Neural progenitor cell (in vitro differentiated cells): ENCODE measurements at regions not wholly inside any gene's neighbourhood (a gene's known extent, or its start where the extent isn't known, plus 50 kb on each side); places are given as distances from the start of the nearest gene placed in this dataset.
A peak's percentile ranks its signal among the peaks of the same experiment; 100 is the strongest.

Experiments
- DNase-seq: peaks from one replicate; pipeline ENCODE4 v3.0.0-alpha.2; 2016; ENCODE audit warnings: low spot score
- H2AFZ ChIP-seq: fragments of 200-600 bp; sonication (generic); replicated peaks from 2 replicates; pipeline ENCODE4 v1.6.1; 2016; ENCODE audit warnings: antibody characterized with exemption
- H3F3A ChIP-seq: fragments of 200-600 bp; sonication (generic); 2 replicates; pipeline ENCODE4 v1.6.1; 2016; ENCODE audit warnings: antibody characterized with exemption, low read depth
- H3K27ac ChIP-seq: fragments of 200-600 bp; sonication (generic); 2 replicates; pipeline ENCODE4 v1.5.1; 2016; ENCODE audit warnings: mild to moderate bottlenecking
- H3K27me3 ChIP-seq: fragments of 200-600 bp; sonication (generic); 2 replicates; pipeline ENCODE4 v1.6.1; 2016; ENCODE audit warnings: mild to moderate bottlenecking, moderate library complexity
- H3K36me3 ChIP-seq: fragments of 200-600 bp; sonication (generic); 2 replicates; pipeline ENCODE4 v1.5.1; 2016
- H3K4me1 ChIP-seq: fragments of 200-600 bp; sonication (generic); 2 replicates; pipeline ENCODE4 v1.6.1; 2016; ENCODE audit warnings: mixed run types
- H3K4me2 ChIP-seq: fragments of 200-600 bp; sonication (generic); 2 replicates; pipeline ENCODE4 v1.6.1; 2016
- H3K4me3 ChIP-seq: fragments of 200-600 bp; sonication (generic); 2 replicates; pipeline ENCODE4 v1.5.1; 2016
- H3K79me2 ChIP-seq: fragments of 200-600 bp; sonication (generic); 2 replicates; pipeline ENCODE4 v1.6.1; 2016; ENCODE audit warnings: low read depth
- H3K9ac ChIP-seq: fragments of 200-600 bp; sonication (generic); 2 replicates; pipeline ENCODE4 v1.6.1; 2016
- H3K9me3 ChIP-seq: fragments of 200-600 bp; sonication (generic); 2 replicates; pipeline ENCODE4 v1.5.1; 2016; ENCODE audit warnings: low read depth
- H4K20me1 ChIP-seq: fragments of 200-600 bp; sonication (generic); 2 replicates; pipeline ENCODE4 v1.6.1; 2016; ENCODE audit warnings: low read depth
- H3K27ac Mint-ChIP-seq: 3 replicates; pipeline ENCODE4 v1.8.0; 2021; ENCODE audit warnings: mixed read lengths
- H3K27me3 Mint-ChIP-seq: 2 replicates; pipeline ENCODE4 v1.8.0; 2022; ENCODE audit warnings: low read depth, mild to moderate bottlenecking, inconsistent platforms, moderate library complexity, mixed read lengths; ENCODE audit not compliant: insufficient read depth
- H3K36me3 Mint-ChIP-seq: 3 replicates; pipeline ENCODE4 v1.8.0; 2021; ENCODE audit warnings: mixed read lengths
- H3K4me1 Mint-ChIP-seq: 3 replicates; pipeline ENCODE4 v1.8.0; 2021; ENCODE audit warnings: mixed read lengths
- H3K4me3 Mint-ChIP-seq: 3 replicates; pipeline ENCODE4 v1.8.0; 2021; ENCODE audit warnings: mild to moderate bottlenecking, moderate library complexity, mixed read lengths
- H3K9me3 Mint-ChIP-seq: 3 replicates; pipeline ENCODE4 v1.8.0; 2020; ENCODE audit warnings: mixed read lengths
- EZH2 ChIP-seq: fragments of 200-600 bp; sonication (generic); IDR thresholded peaks from 2 replicates; pipeline ENCODE4 v1.6.1; 2017; ENCODE audit warnings: antibody characterized with exemption, mild to moderate bottlenecking, moderate library complexity
- EZH2phosphoT487 ChIP-seq: fragments of 200-600 bp; sonication (generic); IDR thresholded peaks from 2 replicates; pipeline ENCODE4 v1.6.1; 2017; ENCODE audit warnings: antibody characterized with exemption
- TF ChIP-seq, protein P1 (sequence below): fragments of 200-600 bp; sonication (generic); IDR thresholded peaks from 2 replicates; pipeline ENCODE4 v1.5.1; 2017; ENCODE audit warnings: antibody characterized with exemption, mild to moderate bottlenecking

DNA sequence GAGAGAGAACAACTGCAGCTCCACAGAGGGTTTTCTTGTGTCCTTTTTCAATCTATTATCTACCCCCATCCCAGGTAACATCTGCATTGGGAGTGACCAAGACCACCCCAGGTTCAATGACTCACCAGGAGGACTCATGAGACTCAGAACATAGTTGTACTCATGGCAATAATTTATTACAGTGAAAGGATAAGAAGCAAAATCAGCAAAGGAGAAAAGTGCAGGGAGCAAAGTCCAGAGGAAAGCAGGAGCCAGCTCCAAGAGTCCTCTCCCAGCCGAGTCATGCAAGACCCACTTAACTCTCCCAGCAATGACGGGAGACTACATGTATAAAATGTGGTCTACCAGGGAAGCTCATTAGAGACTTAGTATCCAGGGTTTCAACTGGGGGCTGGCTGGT, 129.5 kb upstream of the RBPJ start:
- Histone ChIP-seq H3K27me3 (no peaks in the 10 kb centered on the region), H3K4me1 (no peaks in the 10 kb centered on the region), H3K79me2 (no peaks in the 10 kb centered on the region), H3K4me2 (no peak overlapping the region), H3K4me3 (no peak overlapping the region), H3K9ac (no peak overlapping the region), H2AFZ (no peak overlapping the region), H3K36me3 (no peaks in the 10 kb centered on the region), H3F3A (no peaks in the 10 kb centered on the region), H4K20me1 (no peaks in the 10 kb centered on the region), H3K9me3 (no peaks in the 10 kb centered on the region), H3K27ac (no peak overlapping the region)
- Mint-ChIP-seq H3K27me3 (no peaks in the 10 kb centered on the region), H3K9me3 (no peaks in the 10 kb centered on the region), H3K27ac (no peak overlapping the region), H3K4me3 (no peak overlapping the region), H3K4me1 (peaks cover 10% of the 10 kb centered on the region), H3K36me3 (no peaks in the 10 kb centered on the region)
- no peak for TF ChIP-seq EZH2phosphoT487
- TF ChIP-seq EZH2, result no peak
- TF ChIP-seq, protein P1, sequence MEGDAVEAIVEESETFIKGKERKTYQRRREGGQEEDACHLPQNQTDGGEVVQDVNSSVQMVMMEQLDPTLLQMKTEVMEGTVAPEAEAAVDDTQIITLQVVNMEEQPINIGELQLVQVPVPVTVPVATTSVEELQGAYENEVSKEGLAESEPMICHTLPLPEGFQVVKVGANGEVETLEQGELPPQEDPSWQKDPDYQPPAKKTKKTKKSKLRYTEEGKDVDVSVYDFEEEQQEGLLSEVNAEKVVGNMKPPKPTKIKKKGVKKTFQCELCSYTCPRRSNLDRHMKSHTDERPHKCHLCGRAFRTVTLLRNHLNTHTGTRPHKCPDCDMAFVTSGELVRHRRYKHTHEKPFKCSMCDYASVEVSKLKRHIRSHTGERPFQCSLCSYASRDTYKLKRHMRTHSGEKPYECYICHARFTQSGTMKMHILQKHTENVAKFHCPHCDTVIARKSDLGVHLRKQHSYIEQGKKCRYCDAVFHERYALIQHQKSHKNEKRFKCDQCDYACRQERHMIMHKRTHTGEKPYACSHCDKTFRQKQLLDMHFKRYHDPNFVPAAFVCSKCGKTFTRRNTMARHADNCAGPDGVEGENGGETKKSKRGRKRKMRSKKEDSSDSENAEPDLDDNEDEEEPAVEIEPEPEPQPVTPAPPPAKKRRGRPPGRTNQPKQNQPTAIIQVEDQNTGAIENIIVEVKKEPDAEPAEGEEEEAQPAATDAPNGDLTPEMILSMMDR, result no peak
- no peak for DNase-seq

DNA sequence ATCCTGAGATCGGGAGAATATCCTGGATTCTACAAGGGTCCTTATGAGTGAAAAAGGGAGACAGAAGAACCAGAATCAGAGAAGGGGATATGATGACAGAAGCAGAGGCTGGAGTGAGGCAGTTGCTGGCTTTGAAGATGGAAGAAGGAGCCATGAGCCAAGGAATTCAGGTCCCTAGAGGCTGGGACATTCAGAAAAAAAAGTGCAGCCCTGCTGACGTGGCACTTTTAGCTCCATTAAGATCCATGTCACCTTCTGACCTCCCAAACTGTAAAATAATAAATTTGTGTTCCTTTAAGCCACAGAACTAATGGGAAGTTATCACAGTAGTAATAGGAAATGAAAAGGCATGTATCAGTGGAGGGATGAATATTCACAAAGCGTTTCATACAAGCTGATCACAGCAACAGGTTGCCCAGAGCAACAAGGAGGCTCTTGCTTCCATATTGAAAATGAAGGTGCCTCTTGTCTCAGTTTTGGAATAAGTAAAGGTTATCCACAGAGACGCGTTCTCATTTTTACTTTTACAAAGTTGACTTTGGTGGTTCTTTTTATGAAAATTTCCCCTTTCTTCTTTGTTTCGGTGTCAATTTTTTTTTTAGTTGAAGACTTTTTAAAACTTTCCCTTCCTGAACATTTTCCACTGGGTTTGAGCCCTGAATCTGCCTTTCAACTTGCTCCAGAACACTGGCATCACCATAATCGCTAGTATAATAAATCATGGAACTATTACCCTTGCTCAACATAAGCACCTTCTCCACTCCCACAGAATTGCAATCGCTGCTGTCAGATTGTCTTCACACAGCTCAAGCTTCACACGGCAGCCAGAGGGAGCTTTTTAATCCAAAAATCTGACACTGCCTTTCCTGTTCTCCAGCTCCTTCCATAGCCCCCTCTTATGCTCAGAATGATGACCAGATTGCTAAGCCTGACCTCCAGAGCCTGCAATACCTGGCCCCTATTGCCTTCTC, 127.6 kb upstream of the RBPJ start:
- Histone ChIP-seq H3K9me3 (no peaks in the 10 kb centered on the region), H3K79me2 (no peaks in the 10 kb centered on the region), H3K4me3 (no peak overlapping the region), H3K4me2 (no peak overlapping the region), H3F3A (no peaks in the 10 kb centered on the region), H3K27ac (no peak overlapping the region), H3K36me3 (no peaks in the 10 kb centered on the region), H4K20me1 (no peaks in the 10 kb centered on the region), H2AFZ (peak overlapping the region; percentile 50), H3K27me3 (no peaks in the 10 kb centered on the region), H3K9ac (no peak overlapping the region), H3K4me1 (no peaks in the 10 kb centered on the region)
- Mint-ChIP-seq H3K9me3 (no peaks in the 10 kb centered on the region), H3K4me1 (peaks cover 10% of the 10 kb centered on the region), H3K4me3 (no peak overlapping the region), H3K36me3 (no peaks in the 10 kb centered on the region), H3K27ac (peak overlapping the region; percentile 81), H3K27me3 (no peaks in the 10 kb centered on the region)
- no peak for DNase-seq
- TF ChIP-seq EZH2phosphoT487, result no peak
- TF ChIP-seq, protein P1, result no peak
- TF ChIP-seq EZH2, result no peak

DNA sequence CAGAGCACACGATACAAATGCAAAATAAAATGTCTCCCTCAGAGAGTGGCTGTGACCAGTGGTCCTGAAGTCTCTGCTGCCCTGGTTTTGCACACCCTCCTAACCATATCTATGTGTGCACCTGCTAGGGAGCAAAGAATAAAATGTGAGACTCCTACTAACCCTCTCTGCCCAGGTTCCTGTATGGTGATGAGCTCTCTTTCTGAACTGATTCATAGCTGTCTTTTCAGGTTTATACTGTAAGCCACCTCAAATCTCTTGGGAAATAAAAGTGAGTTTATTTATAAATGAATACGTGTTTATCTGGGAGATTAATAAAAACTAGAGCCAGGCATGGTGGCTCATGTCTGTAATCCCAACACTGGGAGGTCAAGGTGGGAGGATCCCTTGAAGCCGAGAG, 126.0 kb upstream of the RBPJ start:
- Histone ChIP-seq H2AFZ (no peak overlapping the region), H3K9me3 (no peaks in the 10 kb centered on the region), H3K27me3 (no peaks in the 10 kb centered on the region), H3K4me1 (no peaks in the 10 kb centered on the region), H3K27ac (no peak overlapping the region), H3K4me3 (no peak overlapping the region), H3K36me3 (no peaks in the 10 kb centered on the region), H3F3A (no peaks in the 10 kb centered on the region), H3K4me2 (no peak overlapping the region), H3K9ac (no peak overlapping the region), H3K79me2 (no peaks in the 10 kb centered on the region), H4K20me1 (no peaks in the 10 kb centered on the region)
- no peaks in the 10 kb centered on the region for H3K27me3 Mint-ChIP-seq
- no peak overlapping the region for H3K4me3 Mint-ChIP-seq
- H3K36me3 Mint-ChIP-seq, result no peaks in the 10 kb centered on the region
- TF ChIP-seq, protein P1, result no peak
- no peak for TF ChIP-seq EZH2
- TF ChIP-seq EZH2phosphoT487, result no peak
- peaks cover 10% of the 10 kb centered on the region for H3K4me1 Mint-ChIP-seq
- H3K27ac Mint-ChIP-seq, result no peak overlapping the region
- H3K9me3 Mint-ChIP-seq, result no peaks in the 10 kb centered on the region
- no peak for DNase-seq
